ENCODE measurements at regions not wholly inside any gene's neighbourhood (a gene's known extent, or its start where the extent isn't known, plus 50 kb on each side); places are given as distances from the start of the nearest gene placed in this dataset.
"Not testable (repeated sequence)": the region's sequence is repeated elsewhere in the genome, so short reads cannot be mapped to it uniquely, and the experiment has no call there.

DNA sequence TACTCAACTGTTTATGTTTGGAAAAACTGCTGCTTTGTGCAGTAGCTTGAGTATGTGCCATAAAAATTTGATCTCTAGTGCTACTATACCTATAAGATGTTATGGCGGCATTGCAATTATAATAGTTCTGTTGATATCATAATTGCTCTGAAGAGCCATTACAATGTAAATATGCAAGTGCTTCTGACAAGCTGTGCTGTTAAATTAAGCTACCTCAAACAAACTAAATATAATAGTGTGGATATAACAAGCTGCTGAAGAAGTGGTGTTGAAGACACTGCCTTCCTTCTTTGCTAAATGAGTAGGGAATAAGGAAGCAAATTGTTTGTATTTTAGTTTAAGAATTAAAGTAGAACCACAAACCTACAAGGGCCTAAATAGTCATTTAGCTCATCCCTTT is 301.0 kb upstream of the MIS18BP1 start:
- no peak for DNase-seq

DNA sequence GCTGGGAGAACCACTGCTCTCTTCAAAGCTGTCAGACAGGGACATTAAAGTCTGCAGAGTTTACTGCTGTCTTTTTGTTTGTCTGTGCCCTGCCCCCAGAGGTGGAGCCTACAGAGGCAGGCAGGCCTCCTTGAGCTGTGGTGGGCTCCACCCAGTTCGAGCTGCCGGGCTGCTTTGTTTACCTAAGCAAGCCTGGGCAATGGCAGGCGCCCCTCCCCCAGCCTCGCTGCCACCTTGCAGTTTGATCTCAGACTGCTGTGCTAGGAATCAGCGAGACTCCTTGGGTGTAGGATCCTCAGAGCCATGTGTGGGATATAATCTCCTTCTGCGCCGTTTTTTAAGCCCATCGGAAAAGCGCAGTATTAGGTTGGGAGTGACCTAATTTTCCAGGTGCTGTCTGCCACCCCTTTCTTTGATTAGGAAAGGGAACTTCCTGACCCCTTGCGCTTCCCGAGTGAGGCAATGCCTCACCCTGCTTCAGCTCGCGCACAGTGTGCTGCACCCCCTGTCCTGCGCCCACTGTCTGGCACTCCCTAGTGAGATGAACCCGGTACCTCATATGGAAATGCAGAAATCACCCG is 298.3 kb upstream of the MIS18BP1 start:
- DNase-seq: not testable (repeated sequence)

DNA sequence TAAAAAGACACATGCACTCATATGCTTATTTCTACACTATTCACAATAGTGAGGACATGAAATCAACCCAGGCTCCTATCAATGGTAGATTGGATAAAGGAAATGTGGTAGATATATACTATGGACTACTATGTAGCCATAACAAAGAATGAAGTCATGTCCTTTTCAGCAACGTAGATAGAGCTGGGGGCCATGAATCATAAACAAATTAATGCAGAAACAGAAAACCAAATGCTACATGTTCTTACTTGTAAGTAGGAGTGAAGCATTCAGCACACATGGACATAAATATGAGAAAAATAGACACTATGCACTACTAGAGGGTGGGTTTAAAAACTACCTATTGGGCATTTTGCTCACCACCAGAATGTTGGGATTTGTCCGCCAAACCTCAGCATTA is 278.0 kb upstream of the MIS18BP1 start:
- DNase-seq: no peak

DNA sequence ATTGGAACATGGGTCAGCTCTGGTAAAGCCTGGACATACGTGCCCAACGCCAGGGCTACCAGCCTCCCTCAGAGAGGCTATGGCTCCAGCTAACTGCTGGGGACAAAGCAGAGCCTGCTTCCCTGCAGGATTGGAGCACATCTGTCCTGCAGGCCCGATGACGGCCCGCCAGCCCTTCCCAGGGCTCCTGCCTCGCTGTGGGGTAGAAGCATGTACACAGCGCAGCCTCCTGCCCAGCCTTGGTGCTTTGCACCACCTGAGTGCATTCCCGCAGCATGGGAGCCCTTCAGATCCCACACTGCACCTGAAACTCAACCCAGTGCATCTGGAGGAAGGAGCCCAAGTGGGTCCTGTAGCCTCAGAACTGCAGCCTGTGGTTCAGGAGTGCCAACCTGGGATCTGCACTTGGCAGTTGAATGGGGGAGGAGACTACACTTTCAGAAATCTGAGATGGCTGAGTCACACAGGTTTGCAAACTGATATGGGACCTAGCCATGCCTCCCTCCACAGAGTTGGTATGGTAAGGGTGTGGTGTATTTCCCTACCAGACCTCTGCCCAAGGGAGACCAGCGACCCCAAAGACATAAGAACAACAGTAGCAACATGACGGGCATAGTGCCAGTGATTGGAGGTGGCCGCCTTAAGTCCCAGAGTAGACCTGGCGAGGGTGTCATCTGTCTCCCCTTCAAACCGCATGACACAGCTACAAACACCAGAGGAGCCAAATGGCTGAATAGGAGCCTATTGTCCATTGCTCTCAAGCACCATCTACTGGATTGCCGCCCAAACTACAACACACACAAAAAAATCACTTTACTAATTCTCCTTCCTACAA is 273.9 kb upstream of the MIS18BP1 start:
- DNase-seq: peak; percentile 73

DNA sequence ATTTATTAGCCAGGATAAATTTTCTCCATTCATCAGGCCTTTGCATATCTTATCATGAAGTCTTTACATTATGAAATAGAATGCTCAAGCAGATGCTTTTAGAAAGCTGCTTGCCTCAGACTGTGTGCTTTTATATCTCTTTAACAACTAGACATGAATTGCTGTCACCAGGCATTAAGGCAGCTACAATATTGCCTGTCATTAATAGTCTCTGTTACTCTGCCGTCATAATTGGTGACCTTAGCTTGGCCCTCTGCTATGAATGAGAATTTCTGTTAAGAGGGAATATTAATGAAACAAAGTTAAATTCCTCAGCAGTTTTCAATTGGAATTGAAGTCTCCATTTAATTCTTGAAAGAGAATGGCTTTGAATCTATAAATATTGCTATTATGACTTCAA is 266.8 kb upstream of the MIS18BP1 start:
- no peak for DNase-seq

DNA sequence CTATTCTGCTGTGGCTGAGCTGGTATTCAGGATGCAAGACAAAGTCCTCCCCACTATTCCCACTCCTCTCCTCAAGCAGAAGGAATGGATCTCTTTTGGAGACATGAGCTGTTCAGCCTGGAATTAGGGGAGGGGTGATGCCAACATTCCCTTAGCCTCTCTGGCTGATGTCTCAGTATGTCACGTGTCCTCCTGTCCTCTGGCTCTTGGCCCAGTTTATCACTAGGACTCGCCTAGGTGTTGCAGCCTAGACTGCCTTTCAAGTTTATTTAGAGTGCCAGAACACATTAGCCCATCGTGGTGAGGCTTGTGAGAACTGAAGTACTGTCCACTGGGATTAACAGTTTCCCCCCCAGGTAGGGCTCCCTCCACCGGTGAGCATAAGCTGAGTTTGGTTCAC is 239.9 kb upstream of the MIS18BP1 start:
- no peak for DNase-seq

DNA sequence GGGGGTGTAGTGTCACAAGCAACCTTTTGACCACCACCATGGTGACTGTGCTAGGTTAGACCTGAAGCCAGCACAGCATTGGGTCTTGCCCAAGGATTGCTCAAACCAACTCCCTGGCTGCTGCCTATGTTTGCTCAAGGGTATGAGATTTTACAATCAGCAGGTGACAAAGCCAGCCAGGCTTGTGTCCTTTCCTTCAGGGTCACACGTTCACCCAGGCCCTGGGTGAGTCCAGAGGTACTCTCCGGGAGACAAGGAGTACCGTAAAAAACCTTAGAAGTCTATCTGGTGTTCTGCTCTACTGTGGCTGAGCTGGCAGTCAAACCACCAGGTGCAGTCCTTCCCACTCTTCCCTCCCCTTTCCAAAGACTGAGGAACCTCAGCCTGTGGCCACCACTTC is 238.9 kb upstream of the MIS18BP1 start:
- no peak for DNase-seq

DNA sequence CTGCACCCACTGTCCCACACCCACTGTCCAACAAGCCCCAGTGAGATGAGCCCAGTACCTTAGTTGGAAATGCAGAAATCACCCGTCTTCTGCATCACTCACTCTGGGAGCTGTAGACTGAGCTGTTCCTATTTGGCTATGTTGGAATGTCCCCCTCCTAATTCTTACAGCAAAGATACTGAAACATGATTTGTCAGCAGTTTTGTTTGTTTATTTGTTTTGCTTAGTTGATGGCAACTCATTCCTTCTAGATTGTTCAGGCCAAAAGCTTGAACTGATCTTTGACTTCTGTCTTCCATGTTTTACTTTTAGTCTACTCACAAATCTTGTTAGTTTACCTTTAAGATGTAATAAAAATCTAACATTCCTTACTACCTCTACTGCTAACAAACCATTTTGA is 233.6 kb upstream of the MIS18BP1 start:
- DNase-seq: no peak

DNA sequence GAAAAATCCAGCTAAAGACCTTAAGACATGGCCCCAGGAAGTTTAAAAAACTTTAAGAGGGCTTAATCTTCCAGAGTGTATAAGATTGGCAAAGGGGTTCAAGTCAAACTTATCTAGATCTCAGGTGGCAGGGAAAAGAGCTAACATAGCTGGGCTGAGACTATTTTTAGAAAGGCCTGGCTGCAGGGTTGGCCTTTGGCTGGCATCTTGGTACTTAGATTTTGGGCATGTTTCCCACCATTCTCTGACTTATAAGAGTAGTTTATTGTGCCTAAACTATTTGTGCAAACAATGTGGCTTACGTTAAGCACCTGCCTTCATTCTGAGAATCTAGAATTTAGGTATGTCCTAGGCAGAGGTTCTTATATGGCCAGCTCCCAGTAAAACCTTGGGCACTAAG is 214.0 kb upstream of the MIS18BP1 start:
- no peak for DNase-seq

DNA sequence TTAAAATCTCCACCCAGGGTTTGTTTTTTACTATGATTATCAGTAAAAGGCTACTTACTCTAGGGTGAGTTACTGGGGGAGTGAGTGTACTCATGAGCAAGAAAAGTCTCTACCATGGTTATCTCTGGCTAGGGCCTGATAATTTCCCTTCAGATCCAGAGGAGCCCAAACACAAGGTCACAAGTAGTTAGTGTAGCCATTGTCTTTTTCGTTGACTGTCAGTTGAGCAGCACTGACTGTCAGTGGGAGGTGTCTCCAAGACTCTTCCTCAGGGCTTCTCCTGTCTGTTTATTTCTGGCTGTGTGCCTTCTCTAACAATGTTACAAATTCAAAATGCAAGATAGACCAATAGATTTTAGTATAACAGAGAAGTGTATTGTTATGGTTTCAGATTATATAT is 181.2 kb upstream of the MIS18BP1 start:
- no peak for DNase-seq

DNA sequence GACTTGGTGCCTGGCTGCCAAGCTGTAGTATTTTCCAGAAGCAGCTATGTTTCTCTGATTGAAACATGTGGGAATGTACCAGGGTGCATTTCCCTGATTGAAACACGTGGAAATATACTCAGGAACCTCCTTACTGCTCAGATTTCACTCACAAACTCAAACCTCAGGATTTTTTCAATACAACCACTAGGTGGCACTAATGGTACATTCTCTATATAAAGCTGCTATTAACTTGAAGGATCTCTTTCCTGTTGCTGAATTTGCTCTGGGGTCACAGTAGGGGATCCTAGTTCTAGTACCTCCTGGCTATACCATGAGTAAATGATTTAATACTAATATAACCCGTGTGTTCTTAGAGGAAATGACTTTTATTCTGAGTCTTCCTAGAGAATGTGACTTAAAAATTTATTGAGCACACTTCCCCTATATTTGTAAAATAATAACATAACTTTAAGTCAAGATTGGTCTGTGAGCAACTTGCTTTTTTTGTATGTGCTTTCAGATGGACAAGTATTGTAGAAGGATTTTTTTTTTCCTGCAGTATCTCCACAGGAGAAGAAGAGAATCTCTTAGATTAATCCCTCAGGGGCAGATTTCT is 173.8 kb upstream of the MIS18BP1 start:
- DNase-seq: peak; percentile 72

DNA sequence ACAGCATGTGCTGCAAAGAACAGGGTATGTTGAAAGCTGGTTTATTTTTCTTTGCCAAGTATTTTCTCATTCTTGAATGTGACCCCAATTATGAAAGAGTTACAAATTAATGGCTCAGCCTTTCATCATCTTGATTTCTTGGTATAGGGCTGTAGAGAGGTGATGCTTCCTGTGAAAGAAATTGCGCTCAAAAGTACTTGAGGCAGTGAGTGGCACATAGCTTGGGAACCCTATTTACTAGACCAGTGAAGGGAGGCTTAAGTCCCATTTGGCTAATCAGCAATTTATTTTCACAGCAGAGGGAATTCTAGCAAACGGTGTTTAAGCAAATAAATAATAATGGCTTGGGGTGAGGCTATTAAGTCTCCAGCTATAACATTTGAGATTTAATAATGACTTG is 153.9 kb upstream of the MIS18BP1 start:
- no peak for DNase-seq

DNA sequence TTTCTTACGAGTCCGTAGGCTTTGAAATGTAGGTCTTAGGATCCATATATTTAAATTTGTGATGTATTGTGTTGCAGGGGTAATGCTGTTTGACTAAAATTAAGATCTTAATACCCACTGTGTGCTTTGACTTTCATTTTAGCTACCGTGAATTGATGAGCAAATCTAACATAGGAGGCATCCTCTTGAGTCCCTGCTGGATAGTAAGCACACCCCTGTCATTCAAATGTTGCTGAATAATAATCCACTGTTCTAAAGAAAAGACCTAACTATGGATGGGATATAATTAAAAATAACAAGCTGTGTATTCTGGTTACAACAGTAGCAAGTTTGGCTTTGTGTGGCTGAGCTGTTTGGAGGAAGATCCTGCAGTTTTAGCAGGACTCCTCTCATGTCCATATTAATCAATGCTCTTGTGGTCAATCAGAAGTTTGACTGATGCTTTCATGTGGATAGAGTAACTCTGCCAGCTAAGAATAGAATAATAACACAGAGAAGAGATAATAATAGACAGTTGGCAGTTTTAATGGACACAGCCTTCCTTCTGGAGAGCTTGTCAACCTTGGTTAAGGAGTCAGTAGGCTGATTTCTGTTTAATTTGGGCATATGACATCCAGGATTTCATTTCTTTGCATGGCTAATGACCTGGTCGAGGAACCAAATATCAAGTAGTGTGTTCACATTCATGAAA is 148.1 kb upstream of the MIS18BP1 start:
- no peak for DNase-seq

DNA sequence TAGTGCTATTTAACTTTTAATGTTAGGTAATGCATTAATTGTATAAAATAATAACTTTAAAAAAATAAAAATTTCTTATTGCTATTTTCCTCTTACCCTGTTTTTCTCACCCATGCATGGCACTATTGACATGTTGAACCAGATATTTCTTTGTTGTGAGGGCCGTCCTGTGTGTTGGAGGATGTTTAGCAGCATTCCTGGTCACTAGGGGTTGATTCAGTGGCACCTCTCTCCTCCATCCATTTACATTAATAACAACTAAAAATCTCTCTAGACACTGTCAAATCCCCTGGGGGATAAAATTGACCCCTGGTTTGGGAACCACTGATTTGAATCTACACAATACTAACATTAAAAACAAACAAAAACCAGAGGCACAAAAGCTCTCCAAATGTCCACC is 147.5 kb upstream of the MIS18BP1 start:
- DNase-seq: no peak

DNA sequence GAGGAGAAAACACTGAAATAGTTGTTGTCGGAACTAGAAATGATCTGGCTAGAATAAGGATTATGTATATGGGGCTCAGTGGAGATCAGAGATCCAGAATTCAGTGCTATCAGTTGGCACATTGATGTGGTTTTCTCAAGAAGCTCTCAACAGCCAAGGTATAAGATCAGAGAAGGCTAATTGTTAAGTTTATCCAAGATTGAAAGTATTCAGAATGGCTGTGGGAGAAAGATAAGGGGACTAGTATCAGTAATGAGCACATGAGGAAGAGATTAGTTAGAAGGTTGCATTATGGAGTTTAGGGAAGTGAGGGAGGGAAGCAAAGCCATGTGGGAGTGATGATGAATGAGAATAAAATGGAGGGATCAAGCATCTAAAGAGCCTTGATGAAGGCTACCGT is 128.1 kb upstream of the MIS18BP1 start:
- DNase-seq: peak; percentile 22

DNA sequence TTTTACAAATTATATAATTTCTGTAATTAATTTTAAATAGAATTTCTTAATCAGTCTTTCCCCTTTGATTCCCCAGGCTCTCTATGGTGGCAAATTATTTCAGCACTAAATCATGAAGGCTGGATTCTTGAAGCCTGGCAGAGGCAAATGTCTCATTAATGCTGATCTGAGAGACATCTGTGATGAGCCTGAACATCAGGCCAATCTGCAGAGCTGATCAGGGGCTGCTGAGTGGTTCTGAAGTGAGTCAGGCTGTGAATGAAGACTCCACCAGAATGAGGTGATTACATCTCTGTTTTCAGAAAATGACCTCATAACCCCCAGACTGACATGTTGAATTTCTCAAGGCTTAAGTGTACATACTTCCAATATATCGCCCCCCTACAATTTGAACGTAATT is 124.2 kb upstream of the MIS18BP1 start:
- no peak for DNase-seq

DNA sequence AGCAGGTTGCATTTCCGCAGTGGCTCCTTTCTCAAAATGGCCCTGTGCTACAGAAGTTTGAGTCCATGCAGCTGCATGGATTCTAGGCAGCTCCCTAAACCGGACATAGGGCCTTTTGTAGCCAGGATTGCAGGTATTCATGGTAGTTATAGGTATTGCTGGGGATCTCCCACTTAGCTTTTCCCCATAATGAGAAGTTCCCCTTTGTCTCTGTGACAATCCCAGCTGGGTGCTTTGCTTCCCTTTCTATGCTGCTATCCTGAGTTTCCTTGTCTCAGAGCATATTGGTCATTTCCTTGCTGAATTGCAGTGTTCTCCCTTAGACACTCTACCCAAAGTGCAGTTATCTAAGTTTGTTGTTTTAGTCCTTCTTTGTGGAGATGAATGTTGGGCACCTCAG is 120.9 kb upstream of the MIS18BP1 start:
- no peak for DNase-seq

DNA sequence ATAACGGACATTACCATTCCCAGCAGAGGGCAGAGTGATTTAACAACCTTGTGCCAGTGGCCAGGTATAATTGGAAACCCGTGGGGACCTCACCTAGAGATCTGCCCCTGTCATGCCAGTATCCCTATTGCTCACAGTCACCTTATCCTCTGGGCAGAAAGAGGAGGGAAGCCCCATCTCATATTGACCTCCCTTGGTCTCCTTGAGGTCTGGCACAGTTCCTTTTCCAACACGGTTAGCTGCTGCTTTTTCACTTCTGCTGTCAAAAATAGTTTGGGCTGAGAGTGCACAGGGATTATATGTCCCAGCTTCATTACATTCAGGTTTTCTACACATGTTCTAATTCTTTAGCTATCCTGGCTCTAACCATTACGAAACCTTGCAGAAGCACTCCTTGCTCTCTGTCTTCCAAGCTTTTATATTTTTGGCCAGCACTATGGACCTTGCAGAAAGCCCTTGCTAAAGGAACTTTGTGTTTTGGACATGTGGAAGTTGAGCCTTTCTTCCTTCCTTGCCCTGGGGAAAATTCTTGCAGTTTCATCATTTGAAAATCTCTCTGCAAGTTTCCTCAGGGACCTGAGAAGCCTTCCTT is 111.7 kb upstream of the MIS18BP1 start:
- no peak for DNase-seq

DNA sequence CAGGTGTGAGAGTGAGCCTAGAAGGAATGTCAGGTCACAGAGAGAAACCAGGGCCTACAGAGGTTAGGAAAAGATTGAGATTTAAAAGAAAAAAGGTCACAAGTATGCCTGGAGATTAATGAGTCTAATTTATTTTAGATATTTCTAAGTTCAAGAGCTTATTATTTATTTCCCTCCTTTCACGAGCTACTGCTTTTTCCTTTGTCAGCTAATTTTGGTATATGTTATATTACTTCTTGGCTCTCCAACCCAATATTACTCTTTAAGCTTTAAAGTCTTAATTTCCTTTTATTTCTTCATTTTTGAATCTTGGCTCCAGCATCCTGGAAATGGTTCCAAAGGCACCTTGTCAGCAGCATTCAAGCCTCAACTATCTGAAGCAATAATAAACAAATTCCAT is 109.5 kb upstream of the MIS18BP1 start:
- DNase-seq: no peak

DNA sequence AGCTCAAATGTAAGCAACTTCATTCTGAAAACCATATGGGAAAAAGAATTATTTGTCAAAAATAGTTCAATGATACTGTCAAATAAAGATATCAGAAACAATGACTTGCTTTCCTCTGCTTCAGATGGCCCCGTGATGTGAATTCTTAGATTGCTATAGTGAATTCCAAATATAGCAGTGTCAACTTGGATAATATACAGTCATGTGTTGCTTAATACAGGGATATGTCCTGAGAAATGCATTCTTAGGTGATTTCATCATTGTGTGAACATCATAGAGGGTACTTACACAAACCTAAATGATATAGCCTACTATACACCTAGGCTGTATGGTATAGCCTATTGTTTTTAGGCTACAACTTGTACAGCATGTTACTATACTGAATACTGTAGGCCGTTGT is 108.7 kb upstream of the MIS18BP1 start:
- no peak for DNase-seq

DNA sequence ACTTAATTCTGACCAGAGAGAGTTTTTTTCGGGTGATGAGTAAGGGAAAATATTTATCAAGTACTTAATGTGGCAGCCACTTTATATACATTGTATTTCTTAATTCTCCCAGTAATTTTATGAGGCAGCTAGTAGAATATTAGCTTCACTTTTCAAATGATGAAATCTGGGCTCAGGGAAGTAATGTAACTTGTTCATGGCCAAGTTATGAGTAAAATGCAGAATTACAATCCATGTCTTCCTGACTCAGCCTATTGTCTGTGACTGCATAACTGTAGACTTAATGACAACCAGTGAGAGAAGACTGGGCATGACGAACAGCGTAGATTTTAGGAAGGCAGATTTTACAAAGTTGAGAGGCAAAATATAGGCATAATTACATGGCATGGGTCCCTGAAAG is 106.7 kb upstream of the MIS18BP1 start:
- DNase-seq: no peak

DNA sequence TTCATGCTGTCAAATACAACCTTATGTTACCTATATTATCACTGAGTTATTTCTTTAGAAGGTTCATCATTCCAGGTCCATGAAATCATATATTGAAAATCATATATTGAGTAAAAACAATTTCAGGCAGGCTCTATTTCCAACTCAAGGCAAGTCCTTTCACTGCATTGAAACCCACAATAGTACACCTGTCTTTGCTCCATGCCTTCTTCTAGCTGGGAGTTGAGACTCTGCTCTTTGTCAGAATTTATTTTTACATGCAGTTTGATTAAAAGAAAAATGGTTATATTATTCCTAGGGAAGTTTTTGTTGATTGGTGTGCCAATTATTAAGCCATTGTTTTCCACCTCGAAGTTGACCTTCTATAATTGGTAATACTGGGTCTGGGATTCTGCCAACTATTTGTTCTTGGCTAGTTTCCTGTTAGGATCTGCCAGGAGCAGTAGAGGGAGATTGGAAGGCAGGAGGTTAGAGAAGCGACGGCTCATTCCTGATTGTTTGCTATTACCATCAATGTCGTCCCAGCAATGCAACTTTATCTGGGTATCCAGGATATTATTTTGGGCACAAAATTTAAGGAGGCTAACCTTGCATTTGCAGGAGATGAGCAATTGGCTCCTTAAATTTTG is 79.5 kb upstream of the MIS18BP1 start:
- no peak for DNase-seq

Measured in hematopoietic multipotent progenitor cell treated with erythropoietin and hydrocortisone succinate and interleukin-3 and kit ligand, for 4 days (in vitro differentiated cells).